Glutamatergic neuron (in vitro differentiated cells): ENCODE measurements at regions not wholly inside any gene's neighbourhood (a gene's known extent, or its start where the extent isn't known, plus 50 kb on each side); places are given as distances from the start of the nearest gene placed in this dataset.
"Not testable (repeated sequence)": the region's sequence is repeated elsewhere in the genome, so short reads cannot be mapped to it uniquely, and the experiment has no call there.

Experiments used
- DNase-seq: peaks from one replicate; pipeline ENCODE4 v3.0.0; 2022
- H3K27ac Mint-ChIP-seq: one replicate; pipeline ENCODE4 v1.8.0; 2020; ENCODE audit warnings: mild to moderate bottlenecking, mixed read lengths, inconsistent platforms; ENCODE audit not compliant: unreplicated experiment
- H3K27me3 Mint-ChIP-seq: one replicate; pipeline ENCODE4 v1.8.0; 2020; ENCODE audit warnings: mild to moderate bottlenecking, moderate library complexity, mixed read lengths, inconsistent platforms; ENCODE audit not compliant: unreplicated experiment
- H3K36me3 Mint-ChIP-seq: one replicate; pipeline ENCODE4 v1.8.0; 2020; ENCODE audit warnings: mild to moderate bottlenecking, mixed read lengths, inconsistent platforms; ENCODE audit not compliant: unreplicated experiment
- H3K4me1 Mint-ChIP-seq: one replicate; pipeline ENCODE4 v1.8.0; 2020; ENCODE audit warnings: mild to moderate bottlenecking, low read depth, mixed read lengths, inconsistent platforms; ENCODE audit not compliant: unreplicated experiment
- H3K4me3 Mint-ChIP-seq: one replicate; pipeline ENCODE4 v1.8.0; 2020; ENCODE audit warnings: mild to moderate bottlenecking, mixed read lengths, inconsistent platforms; ENCODE audit not compliant: unreplicated experiment
- H3K9me3 Mint-ChIP-seq: one replicate; pipeline ENCODE4 v1.8.0; 2020; ENCODE audit warnings: mild to moderate bottlenecking, moderate library complexity, mixed read lengths, inconsistent platforms; ENCODE audit not compliant: unreplicated experiment
- TF ChIP-seq, protein P1 (sequence below): fragments of 200-600 bp; sonication (generic); IDR thresholded peaks from one replicate; pipeline ENCODE4 v1.5.0; 2021; ENCODE audit not compliant: partially characterized antibody, unreplicated experiment

DNA sequence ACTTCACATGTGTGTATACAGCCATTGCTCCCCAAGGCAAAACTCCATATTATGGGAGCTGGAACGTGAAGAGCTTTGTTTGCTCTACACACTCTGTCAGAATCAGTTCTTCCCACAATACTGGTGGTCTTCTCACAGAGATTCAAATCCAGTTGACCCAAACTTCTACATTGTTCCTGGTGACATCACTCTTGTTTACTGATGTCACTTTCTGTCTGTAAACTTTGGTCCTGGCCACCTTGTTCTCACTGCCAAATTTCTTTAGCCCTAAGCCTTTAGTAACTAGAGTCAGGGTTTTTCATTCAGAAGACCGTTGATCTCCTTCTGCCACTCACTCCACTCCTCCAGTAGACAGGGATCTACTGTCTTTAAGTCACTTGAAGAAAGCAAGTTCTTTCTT lies 386.0 kb upstream of the ZEB2 start:
- Mint-ChIP-seq H3K4me3 (no peak overlapping the region), H3K27me3 (no peaks in the 10 kb centered on the region), H3K4me1 (peaks cover 4% of the 10 kb centered on the region), H3K9me3 (no peaks in the 10 kb centered on the region), H3K36me3 (no peaks in the 10 kb centered on the region), H3K27ac (no peak overlapping the region)
- DNase-seq = no peak
- TF ChIP-seq, protein P1, sequence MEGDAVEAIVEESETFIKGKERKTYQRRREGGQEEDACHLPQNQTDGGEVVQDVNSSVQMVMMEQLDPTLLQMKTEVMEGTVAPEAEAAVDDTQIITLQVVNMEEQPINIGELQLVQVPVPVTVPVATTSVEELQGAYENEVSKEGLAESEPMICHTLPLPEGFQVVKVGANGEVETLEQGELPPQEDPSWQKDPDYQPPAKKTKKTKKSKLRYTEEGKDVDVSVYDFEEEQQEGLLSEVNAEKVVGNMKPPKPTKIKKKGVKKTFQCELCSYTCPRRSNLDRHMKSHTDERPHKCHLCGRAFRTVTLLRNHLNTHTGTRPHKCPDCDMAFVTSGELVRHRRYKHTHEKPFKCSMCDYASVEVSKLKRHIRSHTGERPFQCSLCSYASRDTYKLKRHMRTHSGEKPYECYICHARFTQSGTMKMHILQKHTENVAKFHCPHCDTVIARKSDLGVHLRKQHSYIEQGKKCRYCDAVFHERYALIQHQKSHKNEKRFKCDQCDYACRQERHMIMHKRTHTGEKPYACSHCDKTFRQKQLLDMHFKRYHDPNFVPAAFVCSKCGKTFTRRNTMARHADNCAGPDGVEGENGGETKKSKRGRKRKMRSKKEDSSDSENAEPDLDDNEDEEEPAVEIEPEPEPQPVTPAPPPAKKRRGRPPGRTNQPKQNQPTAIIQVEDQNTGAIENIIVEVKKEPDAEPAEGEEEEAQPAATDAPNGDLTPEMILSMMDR = no peak

DNA sequence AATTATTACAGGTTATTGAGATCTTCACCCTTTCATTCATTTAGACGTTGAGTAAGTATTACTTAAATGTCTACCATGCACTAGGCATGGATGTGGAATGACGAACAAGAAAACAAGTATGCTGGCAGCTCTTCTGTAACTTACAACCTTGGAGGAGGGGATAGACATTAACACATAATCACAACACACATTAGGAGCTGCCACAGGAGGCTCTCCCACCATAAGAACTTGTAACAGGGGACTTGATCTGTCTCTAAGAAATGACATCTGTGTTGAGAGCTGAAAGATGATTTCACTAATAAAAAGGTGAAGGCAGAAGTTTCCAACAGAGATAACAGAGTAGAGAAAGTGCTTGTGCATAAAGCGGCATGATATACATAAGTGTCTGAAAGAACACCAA lies 384.7 kb upstream of the ZEB2 start:
- no peak overlapping the region for H3K27ac Mint-ChIP-seq
- no peak for DNase-seq
- H3K36me3 Mint-ChIP-seq = no peaks in the 10 kb centered on the region
- TF ChIP-seq, protein P1 = no peak
- no peak overlapping the region for H3K4me3 Mint-ChIP-seq
- H3K27me3 Mint-ChIP-seq = no peaks in the 10 kb centered on the region
- peaks cover 4% of the 10 kb centered on the region for H3K4me1 Mint-ChIP-seq
- peaks cover 1% of the 10 kb centered on the region for H3K9me3 Mint-ChIP-seq

- not testable (repeated sequence) for H3K27ac Mint-ChIP-seq, H3K4me3 Mint-ChIP-seq, DNase-seq, H3K36me3 Mint-ChIP-seq, H3K9me3 Mint-ChIP-seq, H3K27me3 Mint-ChIP-seq, H3K4me1 Mint-ChIP-seq
Measured at GRCh38 chr2:144903045-144903444, 383.1 kb upstream of the ZEB2 start.

DNA sequence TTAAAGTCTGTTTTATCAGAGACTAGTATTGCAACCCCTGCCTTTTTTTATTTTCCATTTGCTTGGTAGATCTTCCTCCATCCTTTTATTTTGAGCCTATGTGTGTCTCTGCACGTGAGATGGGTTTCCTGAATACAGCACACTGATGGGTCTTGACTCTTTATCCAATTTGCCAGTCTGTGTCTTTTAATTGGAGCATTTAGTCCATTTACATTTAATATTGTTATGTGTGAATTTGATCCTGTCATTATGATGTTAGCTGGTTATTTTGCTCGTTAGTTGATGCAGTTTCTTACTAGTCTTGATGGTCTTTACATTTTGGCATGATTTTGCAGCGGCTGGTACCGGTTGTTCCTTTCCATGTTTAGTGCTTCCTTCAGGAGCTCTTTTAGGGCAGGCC lies 381.5 kb upstream of the ZEB2 start:
- H3K27me3 Mint-ChIP-seq, H3K9me3 Mint-ChIP-seq, H3K36me3 Mint-ChIP-seq, H3K4me1 Mint-ChIP-seq, H3K27ac Mint-ChIP-seq, DNase-seq, H3K4me3 Mint-ChIP-seq: not testable (repeated sequence)

DNA sequence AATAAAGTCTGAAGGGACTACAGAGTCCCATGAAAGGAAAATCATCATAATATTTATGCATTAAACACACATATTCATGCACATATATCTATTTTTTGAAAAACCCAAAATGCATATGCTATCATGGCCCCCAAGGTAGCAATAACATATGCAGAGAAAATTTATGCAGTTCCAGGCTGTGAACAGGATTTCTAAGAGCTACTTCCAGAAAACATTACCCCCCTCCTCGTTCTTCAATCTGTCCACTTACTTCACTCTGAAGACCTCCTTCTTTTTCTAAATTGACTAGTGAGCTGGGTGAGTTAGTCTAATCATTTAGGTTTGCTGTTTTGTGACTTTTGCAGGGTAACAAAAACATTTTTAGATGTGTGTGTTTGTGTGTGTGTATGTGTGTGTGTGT lies 376.4 kb upstream of the ZEB2 start:
- no peak for DNase-seq
- peaks cover 2% of the 10 kb centered on the region for H3K4me1 Mint-ChIP-seq
- H3K4me3 Mint-ChIP-seq = no peak overlapping the region
- H3K27me3 Mint-ChIP-seq = no peaks in the 10 kb centered on the region
- TF ChIP-seq, protein P1 = no peak
- peaks cover 1% of the 10 kb centered on the region for H3K9me3 Mint-ChIP-seq
- H3K27ac Mint-ChIP-seq = peak overlapping the region; percentile 3
- no peaks in the 10 kb centered on the region for H3K36me3 Mint-ChIP-seq

- H3K4me1 Mint-ChIP-seq = peaks cover 6% of the 10 kb centered on the region
- TF ChIP-seq, protein P1 = no peak
Measured at GRCh38 chr2:144894612-144895599, 375.0 kb upstream of the ZEB2 start.

More at GRCh38 chr2:144894612-144895599, 375.0 kb upstream of the ZEB2 start:
- no peaks in the 10 kb centered on the region for H3K36me3 Mint-ChIP-seq
- H3K9me3 Mint-ChIP-seq = no peaks in the 10 kb centered on the region
- H3K27me3 Mint-ChIP-seq = no peaks in the 10 kb centered on the region
- no peak overlapping the region for H3K4me3 Mint-ChIP-seq
- H3K27ac Mint-ChIP-seq = no peak overlapping the region
- DNase-seq = no peak
